Thyroid gland (tissue), 4 donors: ENCODE measurements at regions not wholly inside any gene's neighbourhood (a gene's known extent, or its start where the extent isn't known, plus 50 kb on each side); places are given as distances from the start of the nearest gene placed in this dataset.

ENCODE experiments used
- DNase-seq, 2 donors: peaks; one replicate each; pipeline ENCODE4 v3.0.0-alpha.2; 2019
- H3K27ac ChIP-seq, 3 donors: fragments of 200-600 bp; sonication (generic); 1 replicate in 2 of 3; 2 replicates in 1 of 3; pipeline ENCODE4 v1.5.1; 2016 to 2019; ENCODE audit warnings: mild to moderate bottlenecking in 1 of 3, moderate library complexity in 1 of 3
- H3K27me3 ChIP-seq: fragments of 200-600 bp; sonication (generic); one replicate; pipeline ENCODE4 v1.5.1; 2019
- H3K36me3 ChIP-seq, 2 donors: fragments of 200-600 bp; sonication (generic); one replicate each; pipeline ENCODE4 v1.5.1; 2016 to 2019
- H3K4me1 ChIP-seq, 2 donors: fragments of 200-600 bp; sonication (generic); one replicate each; pipeline ENCODE4 v1.5.1; 2017 to 2019
- H3K4me3 ChIP-seq, 3 donors: fragments of 200-600 bp; sonication (generic); replicated peaks in 1 of 3; 1 replicate in 2 of 3; 2 replicates in 1 of 3; pipeline ENCODE4 v1.5.1; 2016; ENCODE audit warnings: mild to moderate bottlenecking in 1 of 3
- H3K9me3 ChIP-seq: fragments of 200-600 bp; sonication (generic); one replicate; pipeline ENCODE4 v1.5.1; 2017
- CTCF ChIP-seq, 6 experiments: fragments of 200-600 bp in 3 of 6; fragments of 450-650 bp in 3 of 6; sonication (generic) in 3 of 6; IDR thresholded peaks; one replicate each; pipeline ENCODE4 v1.5.1; 2016 to 2019; ENCODE audit warnings: antibody characterized with exemption in 6 of 6, mild to moderate bottlenecking in 2 of 6, inconsistent platforms in 1 of 6, moderate library complexity in 1 of 6
- POLR2A ChIP-seq, 2 donors: fragments of 450-650 bp; IDR thresholded peaks; one replicate each; pipeline ENCODE4 v1.6.1; 2017; ENCODE audit warnings: antibody characterized with exemption in 2 of 2, mild to moderate bottlenecking in 2 of 2, moderate library complexity in 1 of 2
- WGBS, 2 donors: methylation state at CpG; one replicate each; pipeline ENCODE4 v1.1.5; 2017; 5-methylcytosine and 5-hydroxymethylcytosine counted together
- intact Hi-C: fragments of 100-400 bp; cut with DNase I; formaldehyde crosslinking; loops from one replicate; pipeline ENCODE4 v1.15.1; 2023

- no peaks in the 10 kb centered on the region for H3K9me3 ChIP-seq
- no peak overlapping the region for H3K27ac ChIP-seq
- H3K4me1 ChIP-seq, result no peaks in the 10 kb centered on the region
- H3K36me3 ChIP-seq, result no peaks in the 10 kb centered on the region
- 87 to 89% methylated on average over 22 of the region's 22 CpGs for WGBS, 2 donors
- no peaks in the 10 kb centered on the region for H3K27me3 ChIP-seq
- TF ChIP-seq POLR2A (IDR thresholded peaks at IDR 0.05) (no peak), CTCF (IDR thresholded peaks at IDR 0.05) (no peak)
- H3K4me3 ChIP-seq, result no peak overlapping the region
- intact Hi-C loops, result no loop called here
- DNase-seq, result no peak
These were observed 754.1 kb downstream of the CBLN4 start for GRCh38 chr20:55251170-55251569.

DNA sequence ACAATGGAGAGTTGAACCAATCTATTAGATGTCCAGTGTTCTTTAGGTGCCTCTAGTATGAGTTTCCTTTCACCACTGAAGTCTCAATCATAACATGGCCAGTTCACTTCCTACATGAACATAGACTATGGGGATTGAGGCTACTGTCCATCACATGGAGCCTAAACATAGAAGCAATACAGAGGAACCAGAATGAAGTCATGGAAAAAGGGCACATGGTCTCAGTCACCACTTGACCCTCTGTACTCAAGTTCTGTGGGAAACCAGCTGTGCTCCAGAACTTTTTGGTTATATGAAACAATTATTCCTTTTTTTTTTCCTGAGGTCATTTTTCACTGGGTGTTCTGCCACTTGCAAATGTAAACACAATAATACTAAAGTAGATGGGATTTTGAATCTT, 762.5 kb downstream of the CBLN4 start:
- no peaks in the 10 kb centered on the region for H3K4me1 ChIP-seq
- TF ChIP-seq CTCF (IDR thresholded peaks at IDR 0.05) (no peak), POLR2A (IDR thresholded peaks at IDR 0.05) (no peak)
- intact Hi-C loops, result no loop called here

GRCh38 chr20:55239269-55239668, 763.9 kb downstream of the DOK5 start:
- no peak for DNase-seq
- Histone ChIP-seq H3K4me1 (no peaks in the 10 kb centered on the region), H3K27ac (no peak overlapping the region), H3K36me3 (no peaks in the 10 kb centered on the region), H3K9me3 (no peaks in the 10 kb centered on the region), H3K4me3 (no peak overlapping the region), H3K27me3 (no peaks in the 10 kb centered on the region)
- WGBS, 2 donors, result 57 to 72% methylated on average over 1 of the region's 1 CpG
- intact Hi-C loops, result no loop called here
- TF ChIP-seq CTCF (IDR thresholded peaks at IDR 0.05) (no peak), POLR2A (IDR thresholded peaks at IDR 0.05) (no peak)

More for the DNA sequence above, 762.5 kb downstream of the CBLN4 start:
- Histone ChIP-seq H3K36me3 (no peaks in the 10 kb centered on the region), H3K9me3 (no peaks in the 10 kb centered on the region), H3K4me3 (no peak overlapping the region), H3K27me3 (no peaks in the 10 kb centered on the region), H3K27ac (no peak overlapping the region)
- DNase-seq, result no peak

DNA sequence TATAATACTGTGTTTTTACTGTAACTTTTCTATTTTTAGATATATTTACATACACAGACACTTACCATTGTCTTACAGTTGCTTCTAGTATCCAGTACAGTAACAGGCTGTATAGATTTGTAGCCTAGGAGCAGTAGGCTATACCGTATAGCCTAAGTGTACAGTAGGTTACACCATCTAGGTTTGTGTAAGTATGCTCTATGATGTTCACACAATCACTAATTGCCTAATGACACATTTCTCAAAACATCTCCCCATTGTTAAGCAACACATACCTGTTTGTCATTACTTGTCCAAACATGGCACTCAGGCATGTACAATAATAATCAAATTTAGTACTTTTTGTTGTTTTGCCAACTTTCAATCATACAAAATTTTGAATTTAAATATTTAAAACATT, 757.3 kb downstream of the DOK5 start:
- WGBS, 2 donors, result 92 to 100% methylated on average over 1 of the region's 1 CpG
- Histone ChIP-seq H3K27ac (no peak overlapping the region), H3K4me1 (no peaks in the 10 kb centered on the region), H3K27me3 (no peaks in the 10 kb centered on the region), H3K4me3 (no peak overlapping the region), H3K36me3 (no peaks in the 10 kb centered on the region), H3K9me3 (no peaks in the 10 kb centered on the region)
- intact Hi-C loops, result no loop called here
- DNase-seq, result no peak
- TF ChIP-seq POLR2A (IDR thresholded peaks at IDR 0.05) (no peak), CTCF (IDR thresholded peaks at IDR 0.05) (no peak)

GRCh38 chr20:55229451-55229850, 754.1 kb downstream of the DOK5 start:
- TF ChIP-seq POLR2A (IDR thresholded peaks at IDR 0.05), result no peak
- DNase-seq, result no peak
- Histone ChIP-seq H3K27me3 (no peaks in the 10 kb centered on the region), H3K27ac (no peak overlapping the region), H3K4me1 (no peaks in the 10 kb centered on the region), H3K4me3 (no peak overlapping the region), H3K36me3 (no peaks in the 10 kb centered on the region), H3K9me3 (no peaks in the 10 kb centered on the region)
- intact Hi-C loops, result no loop called here
- WGBS, 2 donors, result 65 to 73% methylated on average over 1 of the region's 1 CpG
